GM19468 (cell line): ENCODE measurements at regions not wholly inside any gene's neighbourhood (a gene's known extent, or its start where the extent isn't known, plus 50 kb on each side); places are given as distances from the start of the nearest gene placed in this dataset.
"Not testable (repeated sequence)": the region's sequence is repeated elsewhere in the genome, so short reads cannot be mapped to it uniquely, and the experiment has no call there.

Experiments used
- ATAC-seq: cut with Tn5 transposase; IDR thresholded peaks from one replicate; pipeline ENCODE4 v1.9.1; 2021; ENCODE audit warnings: mild to moderate bottlenecking, moderate library complexity, moderate number of reproducible peaks; ENCODE audit not compliant: unreplicated experiment; ENCODE audit errors: extremely low read depth

- ATAC-seq, result no peak
Measured at GRCh38 chr13:80712026-80712425, 371.1 kb upstream of the SPRY2 start.

- no peak for ATAC-seq
Measured at GRCh38 chr13:80708791-80709190, 367.9 kb upstream of the SPRY2 start.

GRCh38 chr13:80707000-80707983 is 366.4 kb upstream of the SPRY2 start:
- ATAC-seq, result no peak

GRCh38 chr13:80706164-80706471 is 365.2 kb upstream of the SPRY2 start:
- no peak for ATAC-seq

GRCh38 chr13:80705371-80706163 is 364.6 kb upstream of the SPRY2 start:
- ATAC-seq, result no peak

- ATAC-seq, result no peak
Measured at GRCh38 chr13:80704369-80704768, 363.4 kb upstream of the SPRY2 start.

- ATAC-seq, result no peak
Measured at GRCh38 chr13:80695841-80696240, 354.9 kb upstream of the SPRY2 start.

- ATAC-seq, result not testable (repeated sequence)
Measured at GRCh38 chr13:80691814-80692213, 350.9 kb upstream of the SPRY2 start.

- no peak for ATAC-seq
Measured at GRCh38 chr13:80690208-80690607, 349.3 kb upstream of the SPRY2 start.

- no peak for ATAC-seq
Measured at GRCh38 chr13:80688593-80688992, 347.7 kb upstream of the SPRY2 start.

- no peak for ATAC-seq
Measured at GRCh38 chr13:80685942-80686341, 345.0 kb upstream of the SPRY2 start.

GRCh38 chr13:80684217-80684991 is 343.5 kb upstream of the SPRY2 start:
- no peak for ATAC-seq

GRCh38 chr13:80680786-80681366 is 339.9 kb upstream of the SPRY2 start:
- no peak for ATAC-seq

GRCh38 chr13:80679423-80679822 is 338.5 kb upstream of the SPRY2 start:
- no peak for ATAC-seq

- no peak for ATAC-seq
Measured at GRCh38 chr13:80677227-80677626, 336.3 kb upstream of the SPRY2 start.

GRCh38 chr13:80675442-80675841 is 334.5 kb upstream of the SPRY2 start:
- not testable (repeated sequence) for ATAC-seq

- no peak for ATAC-seq
Measured at GRCh38 chr13:80671773-80672172, 330.8 kb upstream of the SPRY2 start.

- ATAC-seq, result no peak
Measured at GRCh38 chr13:80669112-80669511, 328.2 kb upstream of the SPRY2 start.

GRCh38 chr13:80668452-80668851 is 327.5 kb upstream of the SPRY2 start:
- ATAC-seq, result no peak
